NCI-H2171 (cell line): ENCODE measurements at regions not wholly inside any gene's neighbourhood (a gene's known extent, or its start where the extent isn't known, plus 50 kb on each side); places are given as distances from the start of the nearest gene placed in this dataset.

Source experiments
- DNase-seq: peaks from one replicate; lab custom pipeline; 2025; lab: John Stamatoyannopoulos, UW

DNA sequence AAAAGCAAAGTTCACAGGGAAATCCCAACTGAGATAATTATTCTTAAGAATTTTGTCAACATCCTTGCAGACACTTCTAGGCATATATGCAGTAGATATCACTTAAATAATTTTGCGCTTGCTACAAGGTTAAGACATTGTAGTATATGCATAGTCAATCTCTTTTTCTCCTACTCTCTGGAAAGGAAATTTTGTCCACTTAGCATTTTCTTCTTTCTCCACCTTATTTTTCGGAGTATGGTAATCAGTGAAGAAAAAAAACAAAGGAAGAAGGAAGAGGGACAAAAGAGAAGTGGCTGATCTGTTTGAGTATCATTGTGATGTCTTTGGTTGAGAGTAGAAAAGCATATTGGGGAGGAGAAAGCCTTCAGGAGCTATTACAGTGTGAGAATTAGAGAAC, 104.6 kb downstream of the LACC1 start:
- DNase-seq = no peak

DNA sequence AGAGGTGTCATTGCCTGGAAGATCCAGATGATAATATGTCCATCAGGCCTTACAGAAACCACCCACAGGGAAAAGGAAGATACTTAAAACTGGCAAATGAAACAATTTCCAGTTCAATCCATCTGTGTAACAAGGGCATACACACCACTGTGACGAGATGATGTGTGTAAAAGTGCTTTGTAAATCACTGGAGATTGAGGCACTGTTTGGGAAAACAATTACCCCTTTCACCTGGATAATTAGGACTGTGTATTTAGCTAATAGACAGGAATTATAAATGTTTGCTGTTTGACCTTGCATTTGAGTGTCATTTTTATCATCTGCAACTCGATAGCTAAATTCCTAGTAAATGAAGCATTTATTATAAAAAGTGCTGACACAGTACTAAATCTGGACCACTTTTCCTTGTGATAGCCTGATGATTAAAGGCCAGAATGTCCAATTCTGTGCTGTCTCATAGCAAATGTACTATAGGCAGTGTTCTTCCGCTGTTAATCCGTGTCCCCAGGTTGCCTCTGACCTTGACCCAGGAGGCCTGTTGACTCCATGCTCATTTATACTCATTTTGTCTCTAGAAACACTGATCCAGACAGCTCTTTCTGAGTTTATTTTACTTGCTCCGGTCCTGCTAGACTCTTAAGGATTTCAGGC, 105.8 kb downstream of the LACC1 start:
- no peak for DNase-seq

DNA sequence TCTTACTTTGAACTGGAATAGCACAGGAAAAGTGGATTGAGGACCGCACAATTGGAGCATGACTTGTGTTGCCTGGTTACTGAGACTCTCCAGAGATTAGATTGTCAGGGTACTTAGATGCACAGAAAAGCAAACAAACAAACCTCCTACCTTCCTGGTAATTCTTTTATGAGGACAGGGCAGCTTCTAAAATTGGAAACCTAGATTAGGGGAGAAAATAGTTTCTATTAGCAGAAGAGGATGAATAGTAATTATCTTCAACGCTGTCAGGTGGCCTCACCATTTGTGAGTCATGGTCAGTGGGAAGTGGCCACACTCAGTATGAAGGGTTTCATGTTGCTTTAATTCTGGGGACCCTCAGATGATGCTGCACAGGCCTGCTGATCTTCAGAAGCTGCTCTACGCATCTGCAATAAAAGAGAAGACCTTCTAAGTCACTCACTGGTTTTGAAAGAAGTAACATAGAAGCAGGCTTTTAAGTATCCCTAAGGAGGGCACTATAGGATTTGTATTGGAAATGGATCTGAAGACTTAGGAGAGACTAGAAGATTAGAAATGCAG, 106.8 kb downstream of the LACC1 start:
- DNase-seq = no peak

DNA sequence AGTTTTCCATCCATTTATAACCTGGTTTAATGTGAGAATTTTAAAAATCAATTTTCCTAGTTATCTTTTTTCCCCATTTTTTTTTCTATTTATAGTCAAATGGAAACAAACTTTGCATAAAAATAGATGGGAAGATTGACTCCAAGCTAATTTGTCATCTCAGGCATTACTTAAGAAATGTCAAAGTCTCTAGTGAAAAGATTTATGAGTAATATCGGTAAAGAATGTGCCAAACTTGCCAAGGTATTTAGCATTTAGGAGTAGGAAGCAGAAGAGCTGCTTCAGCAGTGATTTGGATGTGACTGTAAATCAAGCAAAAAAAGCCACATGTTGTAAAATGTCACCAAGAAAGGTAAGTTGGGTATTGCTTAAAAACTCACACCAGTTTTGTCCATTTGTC, 108.6 kb downstream of the LACC1 start:
- DNase-seq = no peak

DNA sequence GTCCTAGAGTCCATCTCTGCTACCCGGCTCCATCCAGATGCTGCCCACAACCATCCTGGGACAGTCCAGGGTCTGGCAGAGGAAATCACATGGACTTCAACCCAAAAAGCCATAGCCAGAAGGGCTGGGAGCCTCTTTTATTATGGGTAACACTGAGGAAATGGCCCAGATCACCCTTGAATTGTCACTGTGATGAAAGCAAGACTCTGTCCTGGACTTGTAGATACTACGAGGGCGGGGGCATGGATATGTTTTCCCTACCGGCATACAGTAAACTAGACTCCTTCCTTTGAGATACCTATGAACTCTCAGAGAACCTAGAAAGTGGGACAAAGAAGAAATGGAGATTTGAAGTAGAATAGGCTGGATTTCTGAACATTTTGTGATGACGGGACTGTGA, 110.3 kb downstream of the LACC1 start:
- no peak for DNase-seq

DNA sequence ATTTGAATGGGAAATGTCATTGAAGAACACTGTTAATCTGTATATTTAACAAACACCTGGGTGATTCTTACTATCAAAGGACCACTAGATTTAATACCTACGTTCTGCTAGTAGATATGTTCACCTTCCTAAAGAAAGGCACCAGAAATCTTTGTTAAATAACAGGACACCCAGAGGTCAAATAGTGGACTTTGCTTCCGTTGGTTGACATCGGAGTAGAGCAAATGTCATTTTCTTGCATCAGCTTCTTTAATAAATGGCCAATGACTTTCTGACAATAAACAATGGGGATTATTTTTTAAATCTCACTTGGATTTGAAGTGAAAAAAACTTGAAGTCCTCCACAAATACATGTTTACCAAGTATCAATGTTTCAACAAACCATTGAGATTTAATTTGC, 111.1 kb downstream of the LACC1 start:
- DNase-seq = no peak

DNA sequence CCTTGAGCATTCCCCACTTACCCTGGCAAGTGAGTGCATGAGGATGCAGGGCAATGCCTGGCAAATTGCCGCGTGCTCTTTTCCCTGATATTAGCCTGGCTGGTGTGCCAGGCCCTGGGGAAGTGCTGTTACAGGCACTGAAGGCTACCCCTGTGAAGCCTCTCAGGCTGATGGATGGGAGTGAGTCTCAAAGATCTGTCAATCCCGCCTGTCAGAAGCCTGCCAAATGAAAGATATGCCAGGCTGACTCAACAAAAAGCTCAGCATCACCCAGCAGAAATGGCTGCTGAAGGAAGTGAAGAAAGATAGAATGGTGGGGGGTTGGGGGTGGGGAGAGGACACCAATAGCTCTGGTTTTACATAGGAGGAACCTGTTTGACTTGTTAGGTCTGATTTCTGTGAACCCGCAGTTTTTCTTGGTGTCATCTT, 112.1 kb downstream of the LACC1 start:
- no peak for DNase-seq

DNA sequence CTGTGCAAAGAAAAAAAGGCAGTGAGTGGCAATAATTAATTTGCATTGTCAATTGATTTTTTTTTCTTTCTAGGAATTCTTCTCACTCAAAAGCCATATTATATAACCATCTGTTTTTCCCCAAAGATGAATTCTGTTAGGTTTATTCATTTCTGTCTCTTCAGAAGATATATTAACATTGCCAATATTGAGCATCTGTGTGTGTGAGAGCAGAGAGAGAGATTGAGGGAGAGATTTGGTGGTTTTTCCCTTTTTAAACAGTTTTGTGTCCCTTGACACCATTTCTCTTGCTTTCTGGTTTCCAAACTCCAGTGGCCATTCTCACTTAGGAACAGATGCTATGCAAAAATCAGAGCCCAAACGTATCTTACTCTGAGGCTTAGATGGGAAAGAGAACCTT, 112.5 kb downstream of the LACC1 start:
- no peak for DNase-seq

DNA sequence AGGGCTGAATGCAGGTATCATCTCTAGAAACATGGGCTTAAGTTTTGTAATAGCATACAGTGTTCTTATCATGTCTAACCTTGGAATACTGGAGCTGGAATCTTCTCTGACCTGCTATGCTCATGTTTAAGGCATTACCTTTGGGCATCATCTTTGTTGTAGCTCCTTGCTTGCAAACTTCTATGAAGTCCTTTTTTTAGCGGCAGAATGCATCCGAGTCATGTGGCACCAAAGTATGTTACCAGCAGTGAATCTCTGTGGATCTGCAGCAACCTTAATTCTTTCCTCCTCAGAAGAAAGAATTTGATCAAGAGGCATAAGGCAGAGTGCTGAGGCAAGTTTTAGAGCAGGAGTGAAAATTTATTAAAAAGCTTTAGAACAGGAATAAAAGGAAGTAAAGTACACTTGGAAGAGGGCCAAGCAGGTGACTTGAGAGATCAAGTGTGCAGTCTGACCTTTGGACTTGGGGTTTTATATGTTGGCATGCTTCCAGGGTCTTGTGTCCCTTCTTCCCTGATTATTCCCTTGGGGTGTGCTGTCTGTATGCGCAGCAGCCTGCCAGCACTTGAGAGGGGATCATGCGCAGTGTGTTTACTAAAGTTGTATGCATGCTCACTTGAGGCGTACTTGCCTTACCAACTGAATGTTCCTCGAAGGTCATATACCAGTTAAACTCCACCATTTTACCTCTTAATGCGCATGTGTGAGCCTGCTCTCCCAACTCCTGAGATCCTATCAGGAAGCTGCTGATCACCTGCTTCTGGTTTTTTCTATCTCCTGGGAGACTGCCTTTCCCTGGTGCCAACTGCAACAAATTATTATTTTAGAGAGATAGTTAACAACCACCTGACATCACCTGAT, 115.5 kb downstream of the LACC1 start:
- no peak for DNase-seq

DNA sequence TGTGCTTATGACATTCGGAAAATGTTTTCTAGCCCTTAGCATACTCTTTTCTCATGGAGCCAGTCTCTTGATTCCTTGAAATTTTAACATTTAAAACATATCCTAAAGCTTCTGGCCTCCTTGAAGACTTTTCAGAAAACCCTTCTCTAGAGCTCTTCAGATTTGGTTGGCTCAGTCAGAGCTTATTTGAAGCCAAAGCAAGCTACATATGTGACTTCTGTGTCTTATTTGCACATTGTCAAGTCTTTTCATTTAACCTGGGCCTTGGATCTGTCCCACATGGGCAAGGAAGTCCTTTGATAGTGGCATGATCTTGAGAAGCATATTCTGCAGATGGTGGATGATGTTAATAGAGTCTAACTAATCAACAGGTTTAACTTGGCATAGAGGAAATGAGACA, 116.5 kb downstream of the LACC1 start:
- DNase-seq = no peak

DNA sequence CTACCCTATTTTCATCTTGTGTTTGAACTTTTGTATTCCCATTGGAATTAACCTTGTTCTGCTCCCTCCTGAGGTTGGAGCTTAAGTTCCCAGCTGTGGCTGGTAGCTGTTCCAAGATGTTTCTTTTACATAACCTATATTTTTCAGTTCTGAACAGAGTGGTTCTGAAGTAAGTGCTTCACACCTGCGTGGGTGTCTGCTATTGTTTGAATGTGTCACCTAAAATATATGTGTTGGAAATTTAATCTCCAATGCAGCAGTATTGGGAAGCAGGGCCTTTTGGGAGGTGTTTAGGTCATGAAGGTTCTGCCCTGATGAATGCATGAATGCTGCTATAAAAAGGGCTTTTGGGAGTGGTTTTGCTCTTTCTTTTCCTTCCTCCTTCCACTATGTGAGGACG, 123.8 kb downstream of the LACC1 start:
- no peak for DNase-seq

DNA sequence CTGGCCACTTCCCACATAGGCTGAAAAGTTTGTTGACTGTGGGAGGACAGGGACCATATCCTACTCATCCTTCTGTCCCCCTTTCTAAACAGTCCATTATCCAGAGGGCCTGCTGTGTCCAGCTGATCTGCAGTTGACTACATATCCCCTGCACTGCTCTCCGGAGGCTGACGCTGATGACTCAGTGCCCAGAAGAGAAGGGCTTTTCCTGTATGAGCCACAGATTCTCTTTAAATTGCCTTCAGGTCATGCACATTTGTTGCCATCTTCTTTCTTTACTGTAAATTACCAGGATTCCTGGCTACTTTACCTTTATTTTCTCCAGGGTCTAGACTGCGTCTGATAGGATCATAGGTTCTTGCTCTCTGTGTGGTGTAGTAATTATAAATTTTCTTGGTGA, 125.2 kb downstream of the LACC1 start:
- no peak for DNase-seq

DNA sequence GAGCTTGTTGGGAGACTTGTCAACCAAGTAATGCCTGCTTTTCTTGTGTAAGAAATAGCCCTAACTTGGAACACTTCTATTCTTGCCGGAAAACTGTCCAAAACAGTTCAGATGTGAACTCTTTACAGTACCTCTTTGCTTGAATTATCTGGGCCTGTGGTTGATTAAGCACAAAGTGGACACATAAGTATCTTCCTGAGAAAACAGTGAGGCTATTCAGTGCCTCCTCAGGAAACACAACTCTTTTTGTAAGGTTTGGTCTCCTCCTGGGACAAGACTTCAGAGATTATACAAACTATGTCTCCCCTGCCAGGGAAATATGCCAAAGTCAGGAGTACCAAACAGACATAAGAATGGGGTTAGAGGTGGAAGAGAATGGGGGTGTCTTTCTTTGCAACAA, 127.7 kb downstream of the LACC1 start:
- no peak for DNase-seq

DNA sequence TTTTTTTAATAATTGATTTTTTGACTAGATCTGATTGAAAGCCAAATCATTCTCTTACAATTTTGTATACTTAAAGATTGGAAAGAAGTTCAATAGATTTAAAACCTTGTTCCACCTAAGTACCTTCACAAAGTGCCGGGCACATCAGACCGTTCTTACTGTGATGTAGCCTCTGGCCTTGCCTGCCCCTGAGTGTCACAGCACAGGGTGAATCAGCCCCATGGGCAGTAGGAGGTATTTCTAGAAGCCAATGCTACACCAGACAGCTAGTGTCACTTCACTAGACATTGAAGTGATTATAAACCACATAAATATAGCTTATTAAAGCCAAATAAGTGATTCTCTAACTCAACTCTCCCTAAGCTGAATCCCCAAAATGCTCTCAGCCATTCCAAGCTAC, 131.3 kb downstream of the LACC1 start:
- no peak for DNase-seq

DNA sequence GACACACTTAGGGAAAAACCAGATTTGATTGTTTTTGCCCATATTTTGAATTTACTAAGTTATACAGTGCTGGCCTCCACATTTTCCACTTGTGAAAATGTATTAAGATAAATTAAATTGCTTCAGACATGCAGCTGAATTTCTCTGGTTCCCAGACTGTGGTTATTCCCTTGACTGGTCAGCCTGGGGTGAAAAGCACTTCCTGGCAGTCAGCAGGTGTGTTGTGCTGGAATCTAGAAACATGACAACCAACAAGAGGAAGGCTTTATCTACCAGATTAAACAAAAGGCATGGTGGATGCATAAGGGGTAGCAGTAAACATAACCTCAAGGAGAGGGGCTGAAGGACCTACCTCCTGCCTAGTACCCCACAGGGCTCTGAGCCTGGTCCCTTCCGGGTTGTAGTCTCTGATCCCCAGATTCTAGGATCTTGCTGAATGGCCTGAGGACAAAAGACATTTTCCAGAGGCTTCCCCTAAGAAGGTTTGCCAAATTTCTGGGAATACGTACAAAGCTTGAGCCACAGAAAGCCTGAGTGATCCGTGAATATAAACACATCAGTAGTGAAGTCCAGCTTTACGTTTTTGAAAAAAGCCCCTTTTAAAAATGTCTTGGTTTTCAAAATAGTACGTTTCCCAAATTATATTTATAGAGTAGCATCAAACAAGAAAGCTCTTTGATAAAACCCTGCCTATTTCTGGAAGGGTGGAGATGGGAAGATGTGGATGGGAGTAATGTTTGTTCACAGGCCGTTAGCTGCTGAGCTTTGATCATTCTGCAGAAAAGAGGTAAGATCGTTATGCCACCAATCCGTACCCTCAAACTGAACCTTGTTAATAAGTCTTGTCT, 133.4 kb downstream of the LACC1 start:
- no peak for DNase-seq

DNA sequence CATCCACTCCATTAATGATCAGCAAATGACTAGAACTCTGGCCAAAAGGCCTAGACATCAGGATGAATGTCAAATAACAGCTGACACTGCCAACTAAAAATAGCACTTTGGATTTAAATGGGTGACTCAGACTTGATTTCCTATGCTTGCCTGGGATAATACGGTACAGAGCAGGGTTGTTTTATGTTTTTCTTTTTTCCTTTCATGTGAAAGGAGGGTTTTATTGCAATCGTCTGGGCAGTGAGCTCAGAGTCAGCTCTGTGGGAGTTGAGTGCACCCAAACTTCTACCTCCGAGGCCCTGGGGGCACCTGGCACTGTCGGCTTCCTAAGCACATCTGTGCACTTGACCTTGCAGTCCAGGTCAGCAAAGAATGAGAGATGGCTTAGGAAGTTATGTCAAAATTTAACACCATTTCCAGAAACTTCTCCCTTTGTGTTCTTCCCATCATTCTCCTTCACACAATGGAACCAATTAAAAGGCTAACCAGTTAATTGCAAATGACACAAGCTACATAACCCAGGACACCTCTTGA, 134.1 kb downstream of the LACC1 start:
- DNase-seq = no peak

DNA sequence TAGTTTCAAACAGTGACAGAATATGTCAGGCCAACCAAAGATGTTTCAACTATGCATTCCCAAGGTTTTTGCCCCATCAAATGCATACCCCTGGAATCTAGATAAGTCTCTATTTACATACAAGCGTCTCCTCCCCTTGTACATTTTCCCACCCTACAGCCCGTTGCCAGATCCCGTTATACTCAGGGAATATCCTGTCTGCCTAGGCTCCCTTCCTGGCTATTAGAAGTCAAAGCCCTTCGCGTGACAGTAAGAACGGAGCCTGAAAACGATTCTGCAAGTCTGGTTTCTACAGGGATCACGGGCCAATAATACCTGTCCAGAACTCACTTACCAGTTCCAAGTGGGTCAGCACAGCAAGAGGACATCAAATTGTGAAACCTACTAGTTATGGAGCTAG, 134.8 kb downstream of the LACC1 start:
- no peak for DNase-seq

DNA sequence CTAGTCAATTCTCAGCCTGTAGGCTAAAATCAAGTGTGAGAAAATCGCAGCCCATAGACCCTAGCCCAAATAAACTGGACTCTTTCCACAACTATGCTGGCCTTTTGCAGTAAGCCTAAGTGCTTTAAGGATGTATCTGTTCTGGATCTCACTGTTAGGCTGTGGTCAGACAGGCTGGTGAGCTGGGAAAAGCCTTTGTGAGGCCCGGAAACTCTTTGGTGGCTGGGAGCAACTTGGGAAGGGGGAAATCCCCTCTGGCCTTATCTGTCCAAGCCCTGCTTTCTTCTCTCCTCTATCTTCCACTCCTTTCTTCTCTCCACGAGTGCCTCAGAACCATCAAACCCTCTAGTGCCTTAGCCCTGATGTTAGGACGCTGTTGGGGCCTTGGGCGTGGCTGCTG, 135.4 kb downstream of the LACC1 start:
- no peak for DNase-seq

DNA sequence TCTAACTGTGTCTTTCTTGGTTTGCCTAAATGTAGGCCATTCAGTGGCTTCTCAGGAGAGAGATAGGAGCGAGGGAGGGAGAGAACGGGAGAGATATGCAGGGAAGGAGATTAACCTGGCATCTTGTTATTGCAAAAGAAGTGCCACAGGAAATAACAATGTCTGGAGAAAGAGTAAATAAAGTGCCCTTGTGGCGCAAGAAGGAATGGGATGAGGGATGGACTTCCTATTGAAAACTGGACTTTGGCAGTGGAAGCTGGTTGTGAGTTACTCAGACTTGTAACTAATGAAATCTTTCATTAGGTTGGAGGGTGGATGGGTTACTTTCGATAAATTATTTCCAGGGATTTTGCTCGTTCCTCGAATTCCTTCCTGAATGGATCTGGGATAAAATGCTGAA, 136.1 kb downstream of the LACC1 start:
- no peak for DNase-seq

DNA sequence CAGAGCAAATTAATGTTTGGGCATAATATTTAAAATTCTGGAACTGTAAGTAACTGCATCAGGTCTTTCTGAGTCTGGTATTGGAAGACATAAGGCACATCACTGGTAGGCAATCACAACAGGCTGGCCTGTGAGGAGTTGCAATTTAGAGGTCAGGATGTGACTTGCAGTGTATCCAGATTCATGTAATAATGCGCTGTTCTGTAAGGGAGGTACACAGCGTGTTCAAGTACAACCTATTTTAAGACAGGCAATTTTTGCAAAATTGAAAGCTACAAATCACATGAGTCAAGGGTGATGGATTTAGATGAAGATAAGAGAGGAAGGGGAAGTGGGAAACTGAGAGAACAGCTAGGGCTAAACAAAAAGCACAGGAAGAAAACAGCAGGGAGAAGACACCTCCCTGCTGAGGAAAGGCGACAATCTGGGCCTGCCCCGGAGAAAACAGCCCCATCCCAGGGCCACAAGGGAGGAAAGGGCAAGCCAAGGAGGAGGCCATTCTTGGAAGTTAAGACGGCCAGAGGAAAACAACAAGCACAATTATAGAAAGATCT, 138.1 kb downstream of the LACC1 start:
- DNase-seq = no peak

DNA sequence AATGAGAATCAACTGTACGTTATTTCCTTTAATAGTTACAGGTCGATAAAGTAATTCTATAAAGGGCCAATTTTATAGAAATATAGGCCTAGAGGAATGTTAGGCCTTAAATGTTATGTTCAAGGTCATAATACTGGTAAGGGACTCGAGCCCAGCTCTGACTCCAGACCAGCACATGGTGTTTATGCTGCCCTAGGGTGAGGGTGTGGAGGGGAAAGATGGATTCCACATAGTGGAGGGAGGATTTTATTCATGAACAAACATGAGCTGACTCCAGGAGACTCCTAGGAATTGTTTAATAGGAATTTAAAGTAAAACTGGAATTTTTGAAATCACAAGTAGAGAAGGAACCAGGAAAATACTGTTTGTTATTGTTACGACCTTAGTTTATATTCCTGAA, 139.9 kb downstream of the LACC1 start:
- no peak for DNase-seq

DNA sequence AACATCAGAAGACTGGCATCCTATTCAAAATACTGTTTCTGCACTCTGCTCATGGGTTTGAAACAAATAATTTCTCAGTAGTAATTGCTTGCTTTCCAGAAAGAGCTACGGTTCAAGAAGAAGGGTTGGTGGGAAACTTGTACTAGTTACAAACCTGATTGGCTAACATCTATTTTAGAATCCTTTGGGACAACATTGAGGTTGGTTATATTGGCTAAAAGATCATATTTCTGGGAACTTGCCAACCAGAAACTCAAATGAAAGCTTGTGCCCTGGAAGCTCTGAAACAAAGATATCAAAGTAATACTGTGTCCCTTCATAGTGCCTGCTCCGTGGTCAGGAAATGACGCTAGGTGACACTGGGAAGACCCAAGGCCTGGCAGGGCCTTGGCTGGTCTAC, 141.7 kb downstream of the LACC1 start:
- DNase-seq = no peak
